Mammary epithelial cell (primary cell): ENCODE measurements at regions not wholly inside any gene's neighbourhood (a gene's known extent, or its start where the extent isn't known, plus 50 kb on each side); places are given as distances from the start of the nearest gene placed in this dataset.

Source experiments
- CTCF ChIP-seq, 2 donors: IDR thresholded peaks in 1 of 2; conservative IDR thresholded peaks in 1 of 2; 2 replicates each; pipeline ENCODE4 v1.5.1; 2011 to 2012; ENCODE audit warnings: inconsistent platforms in 2 of 2, low read length in 2 of 2, mild to moderate bottlenecking in 2 of 2, control low read depth in 1 of 2, low read depth in 1 of 2; ENCODE audit not compliant: insufficient read depth in 1 of 2; ENCODE audit errors: extremely low read depth in 1 of 2
- EZH2 ChIP-seq: IDR thresholded peaks from 2 replicates; pipeline ENCODE4 v1.6.1; 2012; ENCODE audit warnings: low read length, inconsistent platforms, borderline replicate concordance

- TF ChIP-seq CTCF (conservative IDR thresholded peaks at IDR 0.05 in 1 of 2, IDR thresholded peaks at IDR 0.05 in 1 of 2; ENCODE audit: extremely low read depth in 1 of 2, insufficient read depth in 1 of 2, low read depth in 1 of 2, low read length in 2 of 2) (no peak), EZH2 (no peak)
Observed at GRCh38 chr7:138207555-138207971, 131.3 kb downstream of the AKR1D1 start.
